GM21515 (cell line): ENCODE measurements at regions not wholly inside any gene's neighbourhood (a gene's known extent, or its start where the extent isn't known, plus 50 kb on each side); places are given as distances from the start of the nearest gene placed in this dataset.

Experiments used
- ATAC-seq: cut with Tn5 transposase; IDR thresholded peaks from one replicate; pipeline ENCODE4 v1.9.1; 2021; ENCODE audit not compliant: unreplicated experiment

DNA sequence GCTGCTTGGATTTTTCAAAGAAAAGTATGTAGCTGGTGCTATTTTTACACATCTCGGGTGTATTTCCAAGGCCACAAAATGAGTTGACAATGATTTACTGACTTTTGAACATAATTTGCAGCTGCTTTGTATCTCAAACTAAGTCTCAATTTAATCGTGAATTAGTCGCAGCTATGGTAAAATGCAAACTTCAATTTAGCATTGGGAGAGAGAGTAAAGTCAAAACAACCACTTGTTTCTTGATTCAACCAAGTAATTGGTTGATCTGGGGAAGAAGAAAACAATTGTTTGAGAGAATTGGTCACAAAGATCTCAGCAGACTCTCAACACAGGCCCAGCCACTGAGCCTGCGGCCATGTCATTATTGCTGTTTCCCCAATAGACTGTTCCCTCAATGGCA lies 75.0 kb upstream of the DYRK2 start:
- ATAC-seq, result no peak

DNA sequence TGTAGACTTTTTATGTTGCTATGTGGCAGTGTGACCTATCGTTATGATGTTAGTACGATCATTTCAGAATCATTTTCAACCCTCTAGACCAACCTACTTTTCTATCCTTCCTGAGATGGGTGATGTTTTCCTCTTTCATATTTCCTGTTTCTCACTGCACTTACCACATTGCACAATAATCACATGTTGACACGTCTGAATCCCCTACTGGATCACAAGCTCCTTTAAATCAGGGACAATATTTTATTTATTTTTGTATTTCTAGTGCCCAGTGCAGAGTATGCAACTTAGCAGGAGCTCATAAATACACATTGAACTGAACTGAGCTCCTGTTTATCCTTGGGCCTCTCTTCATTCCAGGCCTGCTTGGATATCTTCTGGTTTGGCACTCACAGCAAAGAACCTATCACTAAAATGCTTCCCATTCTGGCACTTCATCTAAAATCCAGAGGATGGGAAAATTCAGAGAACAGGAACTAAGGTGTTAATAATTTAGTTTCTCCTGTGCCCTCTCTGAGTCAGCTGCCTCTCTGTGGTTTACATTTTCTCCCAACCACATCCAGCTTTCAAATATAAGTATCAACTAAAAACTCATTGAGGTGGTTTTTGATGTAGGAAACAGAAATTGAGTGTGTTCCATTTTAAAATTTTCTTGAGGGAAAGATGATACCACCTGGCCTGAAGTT lies 69.4 kb upstream of the DYRK2 start:
- ATAC-seq, result no peak

DNA sequence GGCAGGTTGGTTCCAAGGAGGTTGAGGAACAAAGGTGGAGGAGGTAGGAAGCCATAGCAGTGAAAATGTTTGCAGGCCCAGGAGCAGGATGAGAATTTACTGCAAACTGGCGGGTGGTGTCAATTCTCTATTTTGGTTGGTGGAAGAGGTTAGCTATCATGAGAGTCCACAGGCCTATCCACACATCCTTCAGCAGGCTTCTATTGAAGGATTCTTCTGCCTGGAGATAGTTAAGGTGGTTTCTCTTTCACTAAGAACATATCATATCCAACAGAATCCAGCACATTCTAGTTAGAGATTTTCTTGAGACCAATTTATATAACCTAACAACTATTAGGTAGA lies 68.9 kb upstream of the DYRK2 start:
- no peak for ATAC-seq

DNA sequence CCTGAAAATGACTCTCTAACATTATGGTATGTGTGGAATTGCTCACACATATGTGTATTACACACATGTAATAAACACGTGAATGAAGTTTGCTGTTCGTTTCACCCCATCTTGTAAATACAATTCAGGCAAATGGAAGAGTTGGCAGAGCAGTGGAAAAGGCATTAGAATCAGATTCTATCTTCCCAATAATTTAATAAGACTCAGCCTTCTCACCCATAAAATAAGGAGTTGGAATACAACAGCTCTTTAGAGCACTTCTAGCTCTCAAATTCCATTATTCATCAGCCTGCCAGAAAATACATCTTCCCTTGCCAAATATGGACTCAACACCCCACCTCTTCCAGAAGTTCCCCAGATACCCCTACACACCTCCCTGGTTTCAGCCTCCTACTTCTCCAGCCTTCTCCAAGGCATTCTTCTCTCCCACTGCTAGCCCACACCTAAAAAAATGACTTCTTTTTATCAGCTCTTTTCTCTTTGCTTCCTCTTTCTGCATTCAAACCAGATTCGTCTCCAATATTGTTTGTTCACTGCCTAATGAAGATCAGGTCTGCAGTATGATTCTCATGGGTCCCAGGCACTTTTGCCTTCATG lies 66.2 kb upstream of the DYRK2 start:
- no peak for ATAC-seq

DNA sequence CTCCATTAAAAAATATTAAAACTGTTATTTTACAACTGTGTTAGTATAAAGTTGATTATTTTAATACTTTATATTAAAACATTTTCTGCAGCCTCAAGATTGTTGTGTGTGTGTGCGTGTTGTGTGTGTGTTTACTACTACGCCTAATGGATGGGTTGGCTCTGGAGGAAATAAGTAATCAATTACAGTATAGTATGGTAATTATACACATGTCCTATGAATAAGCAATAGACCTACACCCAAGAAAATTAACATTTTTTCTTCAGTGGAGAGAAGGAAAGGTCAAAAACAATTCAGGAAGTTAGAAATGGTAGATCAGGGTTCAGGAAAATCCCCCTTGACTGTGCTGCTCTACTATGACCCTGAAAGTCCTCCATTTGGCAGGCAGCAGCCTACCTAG lies 65.7 kb upstream of the DYRK2 start:
- ATAC-seq, result no peak

DNA sequence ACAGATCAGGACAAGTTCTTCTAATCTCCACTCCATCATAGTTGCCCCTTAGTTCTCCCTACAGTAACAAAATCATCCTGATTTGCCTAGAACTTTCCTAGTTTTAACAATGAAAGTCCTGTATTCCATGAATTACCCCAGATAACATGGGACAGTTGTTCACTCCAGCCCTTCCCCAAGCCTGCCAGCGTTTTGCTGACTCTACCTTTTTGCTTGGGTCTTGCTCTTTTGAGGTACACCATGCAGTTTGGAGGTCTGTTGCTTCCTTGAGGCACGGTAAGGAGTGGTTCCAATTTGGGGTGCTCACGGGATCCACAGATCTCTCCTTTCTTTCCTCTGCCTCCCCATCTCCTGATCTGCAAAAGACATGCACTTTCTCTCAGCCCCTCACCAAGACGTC lies 61.6 kb upstream of the DYRK2 start:
- no peak for ATAC-seq

DNA sequence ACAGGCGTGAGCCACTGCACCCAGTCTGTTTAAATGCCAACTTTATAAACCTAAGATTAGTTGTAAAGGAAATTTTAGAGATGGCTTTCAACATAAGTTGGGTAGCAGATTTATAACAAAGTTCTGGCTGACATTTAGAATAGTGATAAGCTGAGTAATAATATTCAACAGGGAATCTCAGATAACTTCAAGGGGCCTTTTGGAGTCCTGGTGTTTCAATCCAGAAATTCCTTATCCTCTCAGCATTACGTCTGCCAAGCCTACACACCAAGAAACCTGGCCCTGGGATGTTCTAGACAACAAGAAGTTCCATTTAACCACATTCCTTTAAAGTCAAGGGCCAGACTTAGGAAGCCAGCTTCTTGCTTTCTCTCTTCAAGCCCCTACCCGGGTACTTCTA lies 59.5 kb upstream of the DYRK2 start:
- ATAC-seq, result no peak

- ATAC-seq, result no peak
These were observed 58.3 kb upstream of the DYRK2 start for GRCh38 chr12:67590149-67590790.

DNA sequence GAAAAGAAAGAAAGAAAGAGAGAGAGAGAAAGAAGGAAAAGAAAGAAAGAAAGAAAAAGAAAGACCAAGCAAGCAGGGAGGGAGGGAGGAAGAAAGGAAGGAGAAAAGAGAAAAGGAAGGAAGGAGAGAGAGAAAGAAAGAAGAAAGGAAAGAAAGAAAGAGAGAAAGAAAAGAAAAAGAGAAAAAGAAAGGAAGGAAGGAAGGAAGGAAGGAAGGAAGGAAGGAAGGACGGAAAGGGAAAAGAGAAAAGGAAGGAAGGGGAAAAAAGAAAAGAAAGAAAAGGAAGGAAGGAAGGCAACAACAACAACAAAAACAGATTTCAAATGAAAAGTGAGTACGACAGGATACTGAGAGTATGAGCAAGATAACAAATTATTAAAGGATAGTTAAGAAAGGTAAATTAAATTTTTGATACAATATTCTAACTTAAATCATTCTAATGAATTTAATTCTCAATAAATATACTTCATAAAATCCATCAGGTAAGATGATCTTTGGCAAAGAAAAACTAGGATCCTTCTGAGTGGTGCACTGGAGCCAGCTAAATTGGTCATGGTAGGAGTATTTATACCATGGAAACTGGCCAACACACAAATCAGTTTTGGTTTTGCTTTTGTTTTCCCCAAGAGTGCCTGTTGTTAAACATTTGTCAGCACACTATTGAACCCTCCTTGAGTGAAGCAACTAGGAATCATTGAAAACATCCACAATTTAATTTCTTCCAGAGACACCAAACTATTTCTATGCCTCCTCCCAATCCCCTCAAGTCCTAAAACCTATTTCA lies 56.1 kb upstream of the DYRK2 start:
- peak; percentile 96 for ATAC-seq

DNA sequence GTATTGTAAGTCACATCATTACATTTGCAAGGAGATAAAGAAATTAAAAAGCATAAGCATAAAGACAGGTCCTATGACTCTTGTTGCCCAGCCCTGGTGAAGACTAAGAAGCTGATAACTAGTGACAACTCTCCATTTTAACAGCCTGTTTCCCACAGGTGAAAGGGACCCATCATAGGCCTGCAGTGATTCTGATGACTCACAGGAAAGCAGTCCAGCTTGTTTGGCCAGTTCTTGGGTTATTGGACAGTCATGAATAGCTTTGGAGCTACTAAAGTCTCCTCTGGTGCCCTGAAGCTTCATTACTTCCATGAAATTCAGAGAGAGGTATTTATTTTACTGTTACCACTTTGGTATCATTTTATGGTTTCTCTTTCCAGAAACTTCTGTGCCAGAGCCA lies 55.5 kb upstream of the DYRK2 start:
- ATAC-seq, result peak; percentile 5

GRCh38 chr12:67593461-67594330 lies 54.8 kb upstream of the DYRK2 start:
- ATAC-seq, result no peak

GRCh38 chr12:67594888-67595287 lies 53.7 kb upstream of the DYRK2 start:
- no peak for ATAC-seq

- ATAC-seq, result no peak
These were observed 53.2 kb upstream of the DYRK2 start for GRCh38 chr12:67595365-67595764.

DNA sequence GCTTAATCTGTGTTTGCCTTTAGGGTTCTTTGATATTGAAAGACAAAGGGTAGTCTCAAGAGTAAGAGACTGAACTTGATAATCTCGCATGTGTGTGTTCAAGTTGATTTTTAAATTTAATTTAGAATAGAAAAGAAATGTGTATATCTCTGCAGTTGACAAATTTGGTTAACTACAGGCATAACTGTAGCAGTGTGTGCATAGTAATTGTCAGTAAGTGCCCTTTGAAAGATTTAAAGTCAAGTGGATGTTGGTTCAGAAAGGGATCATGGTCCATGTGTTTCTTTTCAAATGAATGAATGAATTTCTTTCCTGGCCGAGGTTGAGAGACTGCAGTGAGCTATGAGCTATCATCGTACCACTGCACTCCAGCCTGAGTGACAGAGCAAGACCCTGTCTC lies 49.9 kb upstream of the DYRK2 start:
- no peak for ATAC-seq
